HG03439 (cell line): ENCODE measurements at regions not wholly inside any gene's neighbourhood (a gene's known extent, or its start where the extent isn't known, plus 50 kb on each side); places are given as distances from the start of the nearest gene placed in this dataset.

Experiments
- ATAC-seq: cut with Tn5 transposase; IDR thresholded peaks from one replicate; pipeline ENCODE4 v1.9.1; 2021; ENCODE audit warnings: mild to moderate bottlenecking, moderate library complexity; ENCODE audit not compliant: unreplicated experiment

GRCh38 chr7:46203926-46204325 lies 282.9 kb upstream of the IGFBP3 start:
- no peak for ATAC-seq

GRCh38 chr7:46202379-46202778 lies 281.3 kb upstream of the IGFBP3 start:
- ATAC-seq, result no peak

GRCh38 chr7:46201961-46202360 lies 280.9 kb upstream of the IGFBP3 start:
- no peak for ATAC-seq

GRCh38 chr7:46198701-46199100 lies 277.6 kb upstream of the IGFBP3 start:
- no peak for ATAC-seq

- ATAC-seq, result no peak
Observed at GRCh38 chr7:46197785-46198540, 276.9 kb upstream of the IGFBP3 start.

- ATAC-seq, result no peak
Observed at GRCh38 chr7:46195934-46196333, 274.9 kb upstream of the IGFBP3 start.

- no peak for ATAC-seq
Observed at GRCh38 chr7:46192271-46192670, 271.2 kb upstream of the IGFBP3 start.

GRCh38 chr7:46191776-46192175 lies 270.7 kb upstream of the IGFBP3 start:
- no peak for ATAC-seq

GRCh38 chr7:46191296-46191695 lies 270.2 kb upstream of the IGFBP3 start:
- ATAC-seq, result no peak

- ATAC-seq, result no peak
Observed at GRCh38 chr7:46189255-46189790, 268.3 kb upstream of the IGFBP3 start.

GRCh38 chr7:46186131-46186530 lies 265.1 kb upstream of the IGFBP3 start:
- ATAC-seq, result no peak

GRCh38 chr7:46179061-46179610 lies 258.1 kb upstream of the IGFBP3 start:
- ATAC-seq, result no peak

- ATAC-seq, result no peak
Observed at GRCh38 chr7:46178661-46179060, 257.6 kb upstream of the IGFBP3 start.

GRCh38 chr7:46177821-46178220 lies 256.7 kb upstream of the IGFBP3 start:
- no peak for ATAC-seq

- ATAC-seq, result no peak
Observed at GRCh38 chr7:46175221-46175620, 254.1 kb upstream of the IGFBP3 start.

- no peak for ATAC-seq
Observed at GRCh38 chr7:46174196-46174580, 253.1 kb upstream of the IGFBP3 start.

GRCh38 chr7:46173476-46174195 lies 252.6 kb upstream of the IGFBP3 start:
- no peak for ATAC-seq

- ATAC-seq, result no peak
Observed at GRCh38 chr7:46170792-46171191, 249.7 kb upstream of the IGFBP3 start.

GRCh38 chr7:46170021-46170420 lies 248.9 kb upstream of the IGFBP3 start:
- ATAC-seq, result no peak

- no peak for ATAC-seq
Observed at GRCh38 chr7:46169384-46169755, 248.3 kb upstream of the IGFBP3 start.

GRCh38 chr7:46168671-46169383 lies 247.8 kb upstream of the IGFBP3 start:
- no peak for ATAC-seq
